GM12873 (cell line): ENCODE measurements at regions not wholly inside any gene's neighbourhood (a gene's known extent, or its start where the extent isn't known, plus 50 kb on each side); places are given as distances from the start of the nearest gene placed in this dataset.

Experiments
- TF ChIP-seq, protein P1 (sequence below): IDR thresholded peaks from 2 replicates; pipeline ENCODE4 v1.5.1; 2012; ENCODE audit warnings: low read depth, mild to moderate bottlenecking, moderate library complexity, low read length, control low read depth; ENCODE audit not compliant: insufficient read depth; ENCODE audit errors: missing control alignments

DNA sequence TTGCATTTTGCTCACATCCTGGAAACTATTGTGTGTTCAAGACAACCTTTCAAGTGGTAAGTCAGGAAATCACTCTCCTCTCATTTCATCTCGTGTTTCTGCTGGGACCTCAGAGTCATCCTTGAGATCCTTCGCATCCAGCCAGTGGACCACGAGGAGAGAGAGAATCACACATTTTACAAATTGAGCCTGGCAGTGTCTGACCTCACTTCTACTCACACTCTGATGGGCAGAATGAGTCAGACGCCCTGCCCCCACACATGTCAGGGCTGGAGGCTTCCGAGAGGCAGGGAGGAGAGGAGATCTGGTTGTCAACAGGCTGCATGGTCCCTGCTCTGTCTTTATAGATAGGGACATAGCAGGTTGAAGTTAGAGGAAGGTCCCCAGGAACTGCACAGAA lies 509.7 kb downstream of the AJAP1 start:
- TF ChIP-seq, protein P1, sequence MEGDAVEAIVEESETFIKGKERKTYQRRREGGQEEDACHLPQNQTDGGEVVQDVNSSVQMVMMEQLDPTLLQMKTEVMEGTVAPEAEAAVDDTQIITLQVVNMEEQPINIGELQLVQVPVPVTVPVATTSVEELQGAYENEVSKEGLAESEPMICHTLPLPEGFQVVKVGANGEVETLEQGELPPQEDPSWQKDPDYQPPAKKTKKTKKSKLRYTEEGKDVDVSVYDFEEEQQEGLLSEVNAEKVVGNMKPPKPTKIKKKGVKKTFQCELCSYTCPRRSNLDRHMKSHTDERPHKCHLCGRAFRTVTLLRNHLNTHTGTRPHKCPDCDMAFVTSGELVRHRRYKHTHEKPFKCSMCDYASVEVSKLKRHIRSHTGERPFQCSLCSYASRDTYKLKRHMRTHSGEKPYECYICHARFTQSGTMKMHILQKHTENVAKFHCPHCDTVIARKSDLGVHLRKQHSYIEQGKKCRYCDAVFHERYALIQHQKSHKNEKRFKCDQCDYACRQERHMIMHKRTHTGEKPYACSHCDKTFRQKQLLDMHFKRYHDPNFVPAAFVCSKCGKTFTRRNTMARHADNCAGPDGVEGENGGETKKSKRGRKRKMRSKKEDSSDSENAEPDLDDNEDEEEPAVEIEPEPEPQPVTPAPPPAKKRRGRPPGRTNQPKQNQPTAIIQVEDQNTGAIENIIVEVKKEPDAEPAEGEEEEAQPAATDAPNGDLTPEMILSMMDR: no peak

DNA sequence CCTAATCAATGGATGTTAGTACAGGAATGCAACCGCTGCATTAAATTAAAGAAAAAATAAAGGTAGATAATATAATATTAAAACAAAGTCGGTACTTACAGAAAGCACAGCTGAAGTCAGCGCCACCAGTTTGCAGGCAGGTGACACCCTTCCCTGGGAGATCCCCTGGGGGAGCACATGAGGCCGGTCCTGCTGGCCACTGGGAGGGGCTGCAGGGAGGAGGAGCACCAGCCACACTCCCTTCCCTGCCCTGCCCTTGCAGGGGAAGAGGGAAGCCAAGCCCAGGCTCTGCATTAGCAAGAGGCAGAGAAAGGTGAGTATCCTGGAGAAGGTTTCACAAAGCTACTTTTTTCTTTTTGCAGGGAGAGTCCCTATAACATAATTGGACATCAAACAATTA lies 507.0 kb downstream of the AJAP1 start:
- TF ChIP-seq, protein P1: no peak

DNA sequence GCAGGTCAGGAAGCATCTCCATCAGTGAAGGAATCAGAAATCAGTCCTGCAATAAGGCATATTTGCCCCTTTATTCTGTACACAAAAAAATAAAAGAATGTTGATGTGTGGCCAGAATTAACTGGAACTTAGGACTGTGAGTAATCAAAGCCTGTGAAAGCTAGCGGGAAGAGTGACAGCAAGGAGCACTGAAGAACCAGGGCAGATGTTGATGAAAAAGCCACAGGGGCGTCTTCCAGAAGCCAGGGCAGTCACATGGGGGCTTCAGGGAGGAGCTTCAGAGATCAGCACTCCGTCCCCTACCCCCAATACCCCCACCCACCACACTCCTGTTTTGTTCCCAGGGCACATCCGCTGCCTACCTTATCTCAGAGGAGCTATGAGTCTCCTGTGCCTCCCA lies 502.8 kb downstream of the AJAP1 start:
- TF ChIP-seq, protein P1: no peak

DNA sequence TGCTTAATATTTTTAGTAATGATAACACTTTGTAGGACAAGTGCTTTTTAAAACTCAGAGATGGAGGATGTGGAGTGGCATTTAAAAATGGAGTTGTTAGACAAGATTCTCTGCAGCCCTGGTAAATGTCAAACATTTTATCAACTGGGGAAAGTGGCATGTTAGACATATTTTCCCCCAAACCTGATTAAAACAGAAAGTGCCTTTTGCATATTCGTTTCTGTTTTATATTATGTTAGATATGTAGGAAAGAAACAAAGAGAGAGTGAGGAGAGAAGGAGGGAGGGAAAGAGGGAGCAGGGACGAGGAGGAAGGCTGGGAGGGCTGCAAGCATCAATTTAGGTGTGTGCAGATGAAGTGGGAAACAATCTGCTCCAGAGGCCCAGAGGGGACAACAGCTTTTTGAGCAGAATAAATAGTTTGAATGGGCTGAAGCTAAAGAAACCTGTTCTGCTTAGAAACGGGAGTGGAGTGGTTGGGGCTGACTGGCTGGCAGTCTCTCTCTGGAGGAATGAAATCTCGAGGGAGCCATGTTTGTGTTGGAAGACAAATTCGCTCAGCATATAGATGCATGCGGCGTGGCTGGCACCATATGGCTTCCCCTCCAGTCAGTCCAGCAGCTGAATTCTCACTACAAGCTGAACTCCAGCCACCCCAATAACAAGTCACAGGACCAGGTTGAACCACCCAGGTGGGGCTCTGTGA lies 502.2 kb downstream of the AJAP1 start:
- TF ChIP-seq, protein P1: no peak

DNA sequence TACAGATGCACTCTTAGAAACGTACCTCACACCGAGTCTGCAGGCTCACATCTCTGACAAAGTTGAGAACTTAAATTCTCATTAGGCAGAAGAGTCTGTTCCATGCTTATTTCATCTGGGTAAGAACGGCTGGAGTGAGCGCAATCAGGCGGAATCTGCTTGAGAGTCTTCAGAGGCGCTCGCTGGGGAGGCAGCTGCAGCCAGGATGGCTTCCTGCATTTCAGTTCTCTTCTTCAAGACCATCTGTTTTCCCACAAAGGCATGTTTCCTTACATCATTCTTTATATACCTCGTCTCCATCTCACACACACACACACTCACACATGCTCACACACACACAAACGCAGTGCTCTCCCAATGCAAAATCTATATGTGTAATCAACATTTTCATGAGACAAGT lies 497.1 kb downstream of the AJAP1 start:
- TF ChIP-seq, protein P1: no peak

DNA sequence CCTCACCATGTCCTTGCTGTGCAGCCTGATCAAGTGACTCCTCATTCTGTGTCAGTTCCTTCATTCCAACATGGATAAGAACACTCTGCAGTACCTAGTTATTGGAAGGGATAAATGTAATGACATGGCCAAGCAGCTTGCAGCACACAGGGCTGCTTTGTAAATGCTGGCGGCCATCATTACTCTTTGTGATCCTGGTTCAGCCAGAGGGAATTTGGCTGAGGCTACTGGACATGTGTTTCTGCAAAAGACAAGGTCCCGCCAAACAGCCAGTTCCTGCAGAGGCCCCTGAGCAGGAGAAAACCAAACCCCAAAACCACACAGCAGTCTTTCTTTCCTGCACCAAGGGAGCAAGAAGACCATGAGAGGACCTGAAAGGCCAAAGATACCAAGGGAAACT lies 495.8 kb downstream of the AJAP1 start:
- TF ChIP-seq, protein P1: no peak

DNA sequence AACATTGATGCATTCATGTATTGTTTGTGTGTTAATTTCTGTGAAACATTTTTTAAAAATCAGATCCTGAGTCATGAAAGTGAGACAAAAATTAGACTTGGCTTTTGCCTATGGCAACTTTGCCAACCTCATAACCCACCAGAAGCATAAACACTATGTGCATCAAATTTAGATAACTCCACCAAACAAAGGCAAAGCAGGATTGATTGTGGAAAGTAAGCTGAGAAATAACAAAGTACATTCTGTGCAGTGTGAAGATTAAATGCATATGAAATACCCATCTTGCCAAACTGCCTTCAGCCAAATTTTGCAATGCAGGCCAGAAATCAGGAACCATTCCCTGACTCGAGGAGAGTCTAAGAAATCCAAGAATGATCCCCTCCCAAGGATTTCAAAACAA lies 493.4 kb downstream of the AJAP1 start:
- TF ChIP-seq, protein P1: no peak
